GM19025 (cell line): ENCODE measurements at regions not wholly inside any gene's neighbourhood (a gene's known extent, or its start where the extent isn't known, plus 50 kb on each side); places are given as distances from the start of the nearest gene placed in this dataset.
A peak's percentile ranks its signal among the peaks of the same experiment; 100 is the strongest.
"Not testable (repeated sequence)": the region's sequence is repeated elsewhere in the genome, so short reads cannot be mapped to it uniquely, and the experiment has no call there.

Experiments used
- ATAC-seq: cut with Tn5 transposase; IDR thresholded peaks from one replicate; pipeline ENCODE4 v1.9.1; 2021; ENCODE audit warnings: mild to moderate bottlenecking, low read depth, moderate library complexity; ENCODE audit not compliant: unreplicated experiment

DNA sequence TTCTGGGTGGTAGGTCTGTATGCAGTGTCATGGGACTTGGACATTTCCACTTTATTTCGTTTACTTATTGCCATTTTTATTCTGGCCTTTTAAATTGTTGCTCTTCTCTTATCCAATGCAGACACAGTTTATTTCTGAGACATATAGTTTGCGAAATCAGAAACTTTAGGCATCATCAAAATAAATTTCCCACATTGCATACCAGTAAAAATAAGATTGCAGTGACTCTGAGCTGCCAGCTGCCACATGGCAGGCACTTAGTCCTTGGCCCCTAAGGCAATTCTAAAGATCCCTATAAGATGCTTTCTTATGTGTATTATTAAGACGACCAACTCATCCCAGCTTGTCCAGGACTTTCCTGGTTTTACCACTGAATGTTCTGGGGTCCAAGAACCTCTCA is 81.8 kb upstream of the ANKRD1 start:
- no peak for ATAC-seq

DNA sequence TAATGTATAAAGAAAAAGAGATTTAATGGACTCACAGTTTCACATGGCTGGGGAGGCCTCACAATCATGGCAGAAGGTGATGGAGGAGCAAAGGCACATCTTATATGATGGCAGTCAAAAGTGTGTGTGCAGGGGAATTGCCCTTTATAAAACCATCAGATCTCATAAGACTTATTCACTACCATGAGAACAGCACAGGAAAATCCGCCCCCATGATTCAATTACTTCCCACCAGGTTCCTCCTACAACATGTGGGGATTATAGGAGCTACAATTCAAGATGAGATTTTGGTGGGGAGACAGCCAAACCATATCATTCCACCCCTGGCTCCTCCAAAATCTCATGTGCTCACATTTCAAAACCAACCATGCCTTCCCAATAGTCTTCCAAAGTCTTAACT is 82.5 kb upstream of the ANKRD1 start:
- ATAC-seq: not testable (repeated sequence)

DNA sequence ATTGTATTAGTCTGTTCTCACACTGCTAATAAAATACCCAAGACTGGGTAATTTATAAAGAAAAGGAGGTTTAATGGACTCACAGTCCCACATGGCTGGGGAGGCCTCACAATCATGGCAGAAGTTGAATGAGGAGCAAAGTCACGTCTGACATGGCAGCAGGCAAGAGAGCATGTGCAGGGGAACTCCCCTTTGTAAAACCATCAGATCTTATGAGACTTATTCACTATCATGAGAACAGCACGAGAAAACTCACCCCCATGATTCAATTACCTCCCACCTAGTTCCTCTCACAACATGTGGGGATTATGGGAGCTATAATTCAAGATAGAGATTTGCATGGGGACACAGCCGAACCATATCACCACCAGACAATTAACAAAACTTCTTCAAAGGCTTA is 84.4 kb upstream of the ANKRD1 start:
- ATAC-seq: not testable (repeated sequence)

DNA sequence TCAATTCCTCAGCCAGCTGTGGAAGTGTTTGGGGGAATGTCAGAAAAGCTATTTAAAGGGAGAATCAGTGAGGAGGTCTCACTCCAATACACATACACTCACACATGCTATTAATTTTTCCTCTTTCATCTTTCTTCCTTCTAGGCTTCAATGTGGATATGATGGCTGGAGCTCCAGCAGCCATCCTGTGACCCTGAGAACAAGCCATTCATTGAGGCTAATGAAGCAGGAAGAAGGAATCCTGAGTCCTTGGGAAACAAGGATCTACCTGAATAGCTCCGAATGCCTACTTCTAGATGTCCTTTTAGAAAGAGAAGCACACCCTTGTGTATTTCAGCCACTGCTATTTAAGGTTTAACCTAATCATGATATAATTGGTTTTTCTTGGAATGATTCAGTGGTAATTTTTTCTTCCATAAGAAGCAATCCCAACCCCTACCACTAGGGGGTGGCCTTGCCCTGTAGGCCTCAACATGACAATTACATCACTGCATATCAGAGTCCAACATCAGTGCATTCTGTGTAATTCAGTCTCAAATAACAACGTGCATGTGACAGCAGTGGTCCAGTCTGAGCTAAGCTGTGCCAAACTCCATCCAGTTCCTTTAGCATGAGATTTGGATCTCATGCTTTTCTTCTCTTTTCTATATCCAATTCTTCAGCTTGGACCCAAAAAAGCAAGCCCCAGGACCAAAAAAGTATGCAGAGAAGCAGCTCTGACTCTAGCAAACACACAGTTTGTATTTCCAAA is 85.3 kb upstream of the ANKRD1 start:
- ATAC-seq: no peak

DNA sequence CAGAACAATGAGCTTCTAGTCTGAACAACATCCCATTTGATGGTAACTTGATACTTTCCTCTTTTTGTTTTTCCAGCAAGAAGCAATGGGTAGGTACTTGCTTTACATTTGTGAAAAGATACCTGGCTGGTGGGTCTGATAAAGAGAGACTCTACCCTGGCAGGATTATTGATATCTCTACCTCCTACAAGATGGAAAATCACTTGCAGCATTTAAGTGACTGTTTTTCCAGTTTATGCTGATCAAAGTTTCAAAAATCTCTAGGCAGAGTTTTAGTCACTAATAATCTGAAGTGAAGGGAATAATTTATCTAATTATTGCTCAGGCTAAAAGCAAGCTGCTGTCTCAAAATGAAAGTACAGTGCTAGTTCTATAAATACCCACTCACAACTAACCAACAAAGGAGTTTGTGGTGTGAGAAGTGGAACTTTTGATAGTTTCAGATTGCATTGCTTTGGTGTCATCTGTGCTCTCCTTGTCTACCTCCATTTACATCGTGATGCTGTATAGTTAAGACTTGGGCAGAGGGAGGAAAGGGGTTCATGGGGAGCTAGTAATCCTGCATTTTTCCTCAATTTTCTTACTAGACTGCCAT is 86.0 kb upstream of the ANKRD1 start:
- peak; percentile 92 for ATAC-seq

DNA sequence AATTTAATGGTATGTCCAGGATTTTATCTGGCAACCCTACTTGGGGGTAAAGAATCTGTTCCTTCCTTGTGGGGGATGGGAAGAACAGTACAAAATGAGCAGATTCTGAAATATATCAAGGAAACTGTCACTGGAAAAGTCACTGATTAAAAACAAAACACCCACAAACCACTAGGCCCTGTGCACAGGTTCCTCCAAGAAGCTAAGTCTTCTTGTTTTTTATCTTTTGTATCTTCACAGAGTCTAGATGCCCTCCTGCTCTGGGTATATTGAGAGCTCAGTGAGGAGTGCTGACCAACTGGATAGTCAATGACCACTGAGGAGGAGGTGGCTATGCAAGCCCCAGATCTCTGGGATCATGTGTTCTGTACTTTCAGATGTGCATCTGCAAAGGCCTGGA is 86.8 kb upstream of the ANKRD1 start:
- no peak for ATAC-seq

DNA sequence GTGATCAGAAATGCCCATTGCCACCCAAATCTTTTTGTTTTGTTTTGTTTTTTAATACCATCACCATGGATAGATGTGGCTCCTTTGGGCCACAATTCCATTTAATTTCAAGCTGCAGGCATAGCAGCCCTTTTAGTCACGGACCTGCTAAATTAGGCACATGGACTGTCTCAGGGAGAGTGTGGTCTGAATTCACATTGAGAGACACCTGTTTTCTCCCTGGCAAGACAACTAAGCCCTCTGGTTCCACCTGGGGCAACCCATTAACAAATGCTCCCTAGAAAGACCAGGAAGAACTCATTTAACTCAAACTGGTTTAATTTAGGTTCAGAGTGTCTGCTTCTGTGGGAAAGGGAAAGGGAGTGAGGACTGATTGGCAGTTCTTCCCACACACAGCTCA is 88.2 kb upstream of the ANKRD1 start:
- ATAC-seq: no peak

DNA sequence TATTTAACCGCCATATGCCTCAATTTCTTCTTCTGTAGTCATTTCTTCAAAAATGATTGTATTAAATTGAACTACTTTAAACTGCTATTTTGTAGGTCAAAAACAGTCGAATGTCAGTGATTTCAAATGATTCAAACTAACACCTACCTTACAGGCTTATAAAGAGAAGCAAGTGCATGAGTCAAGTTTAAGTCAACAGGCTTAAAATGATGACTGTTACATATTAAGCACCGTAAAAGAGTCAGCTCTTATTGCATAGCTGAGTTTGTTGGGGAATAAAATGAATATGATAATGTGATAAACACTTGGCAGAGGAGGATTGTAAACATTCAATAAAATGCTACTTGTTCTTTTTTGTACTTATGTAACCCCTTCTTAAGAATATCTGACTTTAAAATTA is 90.1 kb upstream of the ANKRD1 start:
- no peak for ATAC-seq

DNA sequence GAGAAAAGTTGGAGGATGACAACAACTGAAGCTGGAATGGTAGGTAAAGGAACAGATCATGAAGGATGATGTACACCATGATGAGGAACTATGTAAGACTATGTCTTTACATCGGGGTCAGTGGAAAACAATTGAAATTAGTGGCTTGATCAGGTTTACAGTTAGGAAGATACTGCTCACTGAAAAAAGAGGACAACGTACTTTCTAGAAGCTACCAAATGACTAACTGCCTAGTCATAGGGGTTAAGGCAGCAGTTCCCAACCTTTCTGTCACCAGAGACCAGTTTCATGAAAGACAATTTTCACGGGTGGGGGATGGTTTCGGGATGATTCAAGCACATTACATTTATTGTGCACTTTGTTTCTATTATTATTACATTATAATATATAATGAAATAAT is 91.6 kb upstream of the ANKRD1 start:
- ATAC-seq: no peak

DNA sequence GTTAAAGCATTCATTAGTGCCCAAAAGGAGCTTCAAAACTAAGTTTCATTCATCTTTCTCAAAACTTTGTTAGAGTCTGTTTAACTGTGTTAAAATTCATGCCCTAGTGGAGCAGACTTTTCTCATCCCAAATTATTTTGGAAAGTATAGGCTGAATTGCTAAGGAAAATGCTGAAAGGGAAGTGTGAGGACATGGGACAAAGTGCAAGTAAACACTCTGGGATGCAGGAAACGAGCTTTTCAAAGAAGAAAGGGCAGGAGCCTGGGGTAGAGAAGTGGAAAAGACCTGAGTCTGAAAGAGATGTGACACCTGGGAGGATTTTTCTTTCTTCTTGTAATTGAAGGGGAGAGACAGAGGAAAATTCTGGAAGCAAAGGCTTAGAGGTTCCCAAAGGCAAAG is 93.1 kb upstream of the ANKRD1 start:
- no peak for ATAC-seq

DNA sequence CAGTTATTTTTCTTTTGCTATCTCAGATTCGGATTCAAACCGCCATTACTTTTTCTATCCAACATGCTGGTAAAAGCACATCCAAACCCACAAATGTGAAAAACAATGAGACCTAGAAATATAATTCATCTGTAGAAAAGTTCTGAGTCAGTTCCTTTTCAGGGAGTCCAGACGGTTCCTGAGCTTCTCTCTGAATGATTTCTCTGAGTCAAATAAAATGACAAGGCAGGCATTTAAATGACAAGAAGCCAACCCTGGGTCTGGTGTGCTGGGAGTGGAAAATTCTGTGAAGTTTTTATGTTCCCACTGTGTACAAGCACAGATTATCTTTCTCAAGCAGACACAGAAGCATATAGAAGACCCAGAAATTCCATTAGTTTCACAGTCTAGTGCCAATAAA is 96.3 kb upstream of the ANKRD1 start:
- ATAC-seq: no peak

DNA sequence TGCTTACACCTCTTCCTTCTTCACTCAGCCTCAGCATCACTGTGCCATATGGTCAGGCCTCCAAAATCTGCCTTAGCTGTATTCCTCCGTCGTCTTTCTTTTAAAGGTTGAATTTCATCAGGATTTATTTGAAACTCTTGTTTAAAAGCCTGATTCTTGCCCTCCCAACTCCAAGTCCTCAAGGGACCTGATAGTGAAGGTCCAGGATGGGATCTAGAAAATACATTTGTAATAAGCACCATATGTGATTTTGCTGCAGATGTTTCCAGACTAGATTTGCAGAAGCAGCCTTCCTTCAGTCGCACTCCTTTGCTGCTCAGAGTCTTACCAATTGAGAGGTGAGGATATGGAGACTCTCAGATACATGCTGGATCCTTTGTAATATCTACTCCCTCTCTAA is 101.0 kb upstream of the ANKRD1 start:
- no peak for ATAC-seq

DNA sequence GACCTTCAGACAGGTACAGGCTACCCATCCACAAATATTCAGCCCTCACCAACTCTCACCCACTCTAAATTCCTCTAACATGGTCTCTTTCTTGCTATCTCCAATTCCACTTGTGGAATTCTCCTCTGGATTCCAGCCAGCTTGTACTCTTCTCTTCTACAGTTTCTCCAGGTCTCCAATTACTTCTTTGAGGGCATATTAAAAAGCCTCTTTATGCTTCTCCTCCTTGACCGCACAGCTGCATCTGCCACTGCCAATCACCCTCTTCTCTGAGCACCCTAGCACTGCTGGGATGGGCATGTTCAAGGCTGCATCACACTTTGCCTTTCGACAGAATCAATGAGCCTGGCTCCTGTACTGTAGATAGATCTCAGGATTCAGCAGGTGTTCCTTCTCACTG is 101.5 kb upstream of the ANKRD1 start:
- no peak for ATAC-seq

DNA sequence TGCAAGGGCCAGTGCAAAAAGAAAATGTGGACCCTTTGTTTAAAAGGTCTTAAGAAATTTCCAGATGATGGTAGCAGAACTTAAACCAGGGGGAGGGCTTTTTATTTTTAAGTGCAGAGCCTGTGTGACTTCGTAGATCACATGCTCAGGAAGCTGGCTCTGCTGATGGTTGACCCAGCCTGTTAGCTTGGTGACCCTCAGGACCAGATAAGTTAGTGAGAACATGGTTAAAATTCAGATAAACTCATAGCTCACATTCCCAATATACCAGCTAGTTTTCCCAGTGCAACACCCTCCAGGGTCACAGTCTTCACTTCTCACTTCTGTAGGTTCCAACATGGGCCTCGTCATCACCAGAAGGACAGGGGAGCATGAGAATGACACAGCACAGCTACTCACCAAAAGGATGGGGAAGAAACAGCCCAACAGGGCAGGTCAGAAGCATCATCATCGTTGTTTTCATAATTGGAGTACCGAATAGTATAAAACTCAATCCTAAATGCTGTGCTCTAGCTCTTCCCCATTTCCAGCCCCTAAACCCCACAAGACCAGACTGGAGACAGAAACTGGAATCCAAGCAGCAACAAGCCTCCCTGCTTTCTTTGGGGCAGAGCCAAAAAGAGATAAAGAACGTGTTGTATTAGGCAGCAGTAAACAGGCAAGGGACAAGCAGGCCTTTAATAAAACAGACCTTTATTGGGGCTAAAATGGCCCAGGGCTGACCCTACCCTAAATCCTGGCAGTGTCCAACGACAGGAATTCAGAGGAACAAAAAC is 102.2 kb upstream of the ANKRD1 start:
- ATAC-seq: no peak

DNA sequence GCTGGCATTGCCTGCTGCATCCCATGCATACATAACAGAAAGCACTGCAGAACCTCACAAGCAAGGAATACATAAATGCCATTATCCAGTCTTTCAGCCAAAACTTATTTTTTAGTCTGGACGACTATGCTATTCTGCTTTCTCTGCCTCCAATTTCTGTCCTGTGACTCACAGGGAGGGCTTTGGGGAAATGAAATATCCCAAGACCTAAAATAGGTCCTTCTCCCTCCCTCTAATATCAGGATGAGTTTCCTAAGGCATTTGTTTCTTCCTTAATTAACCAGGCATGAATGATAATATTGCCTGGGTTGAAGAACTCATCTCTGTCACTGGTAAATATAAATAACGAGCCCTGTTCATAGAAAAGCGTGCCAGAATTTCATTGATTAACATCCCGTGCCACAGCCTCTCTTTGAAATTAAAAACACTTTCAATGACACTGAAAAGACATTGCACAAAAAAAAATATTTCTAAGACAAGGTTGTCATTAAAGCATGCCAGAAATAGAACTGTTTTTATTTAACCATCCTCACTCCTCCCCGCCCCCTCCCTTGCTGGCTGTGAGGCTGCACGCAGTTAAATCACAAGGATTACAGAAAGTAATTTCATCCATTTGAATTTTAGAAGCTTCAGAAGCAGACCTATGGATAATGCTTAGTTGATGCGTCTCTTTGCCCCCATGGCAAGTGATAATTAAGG is 103.0 kb upstream of the ANKRD1 start:
- no peak for ATAC-seq

DNA sequence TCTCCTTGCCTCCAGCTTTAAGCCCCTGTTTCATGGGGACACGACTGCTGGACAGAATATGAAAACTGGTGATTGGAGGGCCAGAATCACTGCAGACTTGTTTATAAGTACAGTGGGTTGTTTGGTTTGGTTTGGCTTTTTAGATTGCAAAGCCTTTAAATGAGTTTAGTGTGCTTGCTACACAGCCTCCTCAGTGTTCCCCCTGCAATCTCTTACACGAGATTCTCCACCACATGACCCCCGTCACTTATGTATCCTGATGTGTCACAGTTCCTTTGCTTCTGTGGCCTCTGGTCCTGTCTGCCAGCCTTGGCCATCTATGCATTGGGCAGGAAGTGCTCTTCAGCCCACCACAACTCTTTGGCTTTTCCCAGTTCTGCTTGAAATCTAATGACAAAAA is 103.7 kb upstream of the ANKRD1 start:
- no peak for ATAC-seq

DNA sequence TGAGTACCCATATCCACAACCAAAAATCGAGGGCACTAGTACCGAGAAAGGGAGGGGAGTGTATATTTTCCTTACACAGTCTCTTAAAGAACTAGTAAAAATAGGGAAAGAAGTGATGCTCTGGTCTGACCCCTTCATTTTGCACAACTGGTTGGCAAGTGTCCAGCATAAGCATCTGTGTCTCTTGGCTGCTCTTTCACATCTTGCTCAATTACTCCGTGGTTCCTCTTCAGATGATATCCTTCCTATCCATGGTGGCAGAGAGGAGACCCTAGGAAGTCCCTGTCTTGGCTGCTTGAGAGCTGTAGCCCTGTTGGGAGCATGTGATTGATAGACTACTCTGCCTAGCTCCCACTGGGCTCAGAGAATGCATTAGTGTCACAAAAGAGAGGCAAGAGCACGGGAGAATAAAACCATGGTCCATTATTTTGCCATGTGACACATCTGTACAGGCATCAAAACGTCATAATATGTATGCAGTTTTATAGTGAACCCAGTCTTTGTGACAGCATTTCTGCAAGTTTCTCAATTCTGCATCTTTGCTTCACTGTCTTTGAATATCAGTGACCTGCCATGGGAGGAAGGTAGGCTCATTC is 111.8 kb upstream of the ANKRD1 start:
- ATAC-seq: no peak

DNA sequence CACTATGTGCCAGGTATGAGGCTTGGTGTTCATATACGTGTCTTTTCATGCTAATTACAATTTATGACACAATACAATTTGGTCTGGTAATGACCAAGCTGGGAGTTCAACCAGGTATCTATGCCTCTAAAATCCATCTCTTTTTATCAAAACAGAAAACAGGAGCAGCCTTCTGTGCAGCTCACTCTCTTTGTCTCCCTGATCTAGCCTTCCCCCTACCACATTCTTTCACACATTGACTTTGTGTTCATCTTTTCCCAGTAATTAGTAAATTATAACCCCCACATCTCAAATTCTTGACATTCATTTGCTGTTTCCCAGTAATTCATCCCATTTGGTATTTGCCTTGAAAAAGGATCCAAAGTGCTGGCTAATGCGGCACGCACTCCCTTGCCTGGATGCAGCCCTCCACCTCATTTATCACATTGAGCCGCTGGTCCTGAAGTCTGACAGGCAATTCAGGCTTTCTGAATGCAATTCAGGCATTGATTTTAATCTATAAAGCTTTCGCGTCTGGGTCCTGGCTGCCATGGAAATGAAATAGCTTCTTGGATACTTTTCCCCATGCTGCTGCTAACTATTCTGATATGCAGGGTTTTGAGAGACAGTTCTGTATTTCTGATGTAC is 112.5 kb upstream of the ANKRD1 start:
- no peak for ATAC-seq

DNA sequence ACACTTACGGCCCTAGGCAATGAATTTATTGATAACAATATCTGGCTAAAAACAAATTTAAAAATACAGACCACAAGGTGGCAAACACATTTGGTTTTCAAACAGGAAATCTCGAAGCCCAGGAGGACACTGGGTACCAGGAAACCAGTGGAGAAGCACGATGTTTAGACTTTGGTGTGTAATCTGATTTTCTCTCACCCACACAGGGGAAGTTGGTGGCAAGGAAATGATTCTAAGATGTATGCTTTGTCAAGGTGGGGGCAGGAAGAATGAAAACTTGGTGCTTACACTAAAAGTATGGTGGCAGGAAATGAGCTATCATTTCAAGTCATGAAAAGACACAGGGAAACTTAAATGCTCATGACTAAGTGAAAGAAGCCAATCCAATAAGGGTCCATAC is 113.2 kb upstream of the ANKRD1 start:
- no peak for ATAC-seq

DNA sequence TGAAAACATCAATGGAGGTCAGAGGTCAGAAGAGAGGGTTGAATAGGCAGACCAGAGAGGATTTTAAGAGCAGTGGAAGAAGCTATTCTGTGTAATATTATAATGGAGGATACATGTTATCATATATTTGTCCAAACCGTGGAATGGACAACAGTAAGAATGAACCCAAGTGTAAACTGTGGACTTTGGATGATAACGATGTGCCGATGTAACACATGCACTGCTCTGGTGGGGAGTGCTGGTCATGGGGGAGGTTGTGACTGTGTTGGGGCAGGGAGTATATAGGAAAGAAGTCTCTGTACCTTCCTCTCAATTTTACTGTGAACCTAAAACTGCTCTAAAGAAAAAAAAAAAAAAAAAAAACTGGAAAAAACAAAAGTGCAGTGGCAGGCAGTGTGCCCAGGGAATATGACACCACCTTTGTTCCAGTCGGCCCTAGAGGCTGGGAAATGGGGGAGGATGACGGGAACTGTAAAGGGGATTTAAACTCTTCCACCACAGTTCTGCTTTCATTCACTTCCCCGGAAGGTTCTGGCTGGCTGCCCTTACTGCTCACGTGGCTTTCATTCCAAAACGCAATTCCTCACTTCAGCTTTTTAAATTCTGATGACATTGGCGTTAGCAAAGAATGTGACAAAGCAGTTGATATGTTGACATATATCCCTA is 113.7 kb upstream of the ANKRD1 start:
- ATAC-seq: no peak
